Lung (tissue), 11 donors: ENCODE measurements at regions not wholly inside any gene's neighbourhood (a gene's known extent, or its start where the extent isn't known, plus 50 kb on each side); places are given as distances from the start of the nearest gene placed in this dataset.

Source experiments
- ATAC-seq: fragments of 200-7000 bp; cut with Tn5 transposase; one replicate; pipeline ENCODE4 v1.9.1; 2020; ENCODE audit warnings: moderate number of reproducible peaks; ENCODE audit not compliant: insufficient read depth, low FRiP score
- DNase-seq, 3 donors: peaks; one replicate each; pipeline ENCODE4 v3.0.0-alpha.2; 2013 to 2017
- H3K27ac ChIP-seq, 2 donors: one replicate each; pipeline ENCODE4 v1.5.1; 2013; ENCODE audit warnings: mild to moderate bottlenecking in 2 of 2, moderate library complexity in 2 of 2, control low read depth in 1 of 2, inconsistent platforms in 1 of 2, low read depth in 1 of 2, low read length in 1 of 2
- H3K27me3 ChIP-seq, 3 donors: one replicate each; pipeline ENCODE4 v1.5.1; 2013; ENCODE audit warnings: low read length in 2 of 3; ENCODE audit not compliant: control insufficient read depth in 3 of 3, insufficient read depth in 3 of 3
- H3K36me3 ChIP-seq, 4 donors: one replicate each; pipeline ENCODE4 v1.5.1; 2013; ENCODE audit warnings: low read length in 4 of 4, mild to moderate bottlenecking in 1 of 4, moderate library complexity in 1 of 4; ENCODE audit not compliant: control insufficient read depth in 4 of 4, insufficient read depth in 4 of 4
- H3K4me1 ChIP-seq, 5 donors: one replicate each; pipeline ENCODE4 v1.5.1; 2013; ENCODE audit warnings: low read length in 5 of 5, mild to moderate bottlenecking in 2 of 5, moderate library complexity in 1 of 5; ENCODE audit not compliant: control insufficient read depth in 5 of 5, insufficient read depth in 5 of 5
- H3K4me3 ChIP-seq: one replicate; pipeline ENCODE4 v1.5.1; 2013; ENCODE audit warnings: mild to moderate bottlenecking, control low read depth, moderate library complexity
- H3K9ac ChIP-seq, 2 donors: one replicate each; pipeline ENCODE4 v1.5.1; 2013; ENCODE audit warnings: low read length in 2 of 2, control low read depth in 1 of 2; ENCODE audit not compliant: insufficient read depth in 1 of 2
- H3K9me3 ChIP-seq, 4 donors: one replicate each; pipeline ENCODE4 v1.5.1; 2013; ENCODE audit warnings: low read length in 3 of 4, mild to moderate bottlenecking in 1 of 4, moderate library complexity in 1 of 4; ENCODE audit not compliant: control insufficient read depth in 4 of 4, insufficient read depth in 3 of 4
- WGBS, 2 donors: extraction: QIAGEN DNeasy Blood & Tissue Kit; methylation state at CpG; one replicate each; pipeline ENCODE4 v1.1.7; 2013; 5-methylcytosine and 5-hydroxymethylcytosine counted together
- TF ChIP-seq, protein P1 (sequence below): IDR thresholded peaks from 2 replicates; pipeline ENCODE4 v1.5.1; 2012; ENCODE audit warnings: mild to moderate bottlenecking; ENCODE audit errors: control extremely low read depth, extremely low read depth
- donor health status: control.
- donor health status: control.
- donor health status: Bipolar disorder and iron deficiency.
- donor health status: healthy.
- donor health status: DM: yes; HTN: yes; CAD: no.

DNA sequence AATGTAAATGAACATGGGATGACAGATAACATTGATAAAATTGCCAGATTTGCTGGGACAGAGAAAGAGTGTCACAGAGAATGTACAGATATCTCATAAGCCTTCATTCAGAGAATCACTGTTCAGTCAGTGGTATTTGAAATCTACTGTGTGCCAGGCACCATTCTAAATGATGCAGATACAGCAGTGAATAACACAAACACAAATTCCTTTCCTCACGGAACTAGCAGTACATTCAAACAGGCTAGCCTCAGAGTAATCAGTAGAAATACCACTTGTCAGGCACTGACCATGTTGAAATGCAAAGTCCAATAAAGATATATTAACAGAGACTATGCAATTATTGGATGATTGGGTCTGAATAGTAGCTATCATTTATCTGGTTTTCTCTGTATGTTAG lies 211.0 kb downstream of the RDH14 start:
- TF ChIP-seq, protein P1, sequence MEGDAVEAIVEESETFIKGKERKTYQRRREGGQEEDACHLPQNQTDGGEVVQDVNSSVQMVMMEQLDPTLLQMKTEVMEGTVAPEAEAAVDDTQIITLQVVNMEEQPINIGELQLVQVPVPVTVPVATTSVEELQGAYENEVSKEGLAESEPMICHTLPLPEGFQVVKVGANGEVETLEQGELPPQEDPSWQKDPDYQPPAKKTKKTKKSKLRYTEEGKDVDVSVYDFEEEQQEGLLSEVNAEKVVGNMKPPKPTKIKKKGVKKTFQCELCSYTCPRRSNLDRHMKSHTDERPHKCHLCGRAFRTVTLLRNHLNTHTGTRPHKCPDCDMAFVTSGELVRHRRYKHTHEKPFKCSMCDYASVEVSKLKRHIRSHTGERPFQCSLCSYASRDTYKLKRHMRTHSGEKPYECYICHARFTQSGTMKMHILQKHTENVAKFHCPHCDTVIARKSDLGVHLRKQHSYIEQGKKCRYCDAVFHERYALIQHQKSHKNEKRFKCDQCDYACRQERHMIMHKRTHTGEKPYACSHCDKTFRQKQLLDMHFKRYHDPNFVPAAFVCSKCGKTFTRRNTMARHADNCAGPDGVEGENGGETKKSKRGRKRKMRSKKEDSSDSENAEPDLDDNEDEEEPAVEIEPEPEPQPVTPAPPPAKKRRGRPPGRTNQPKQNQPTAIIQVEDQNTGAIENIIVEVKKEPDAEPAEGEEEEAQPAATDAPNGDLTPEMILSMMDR = no peak
- H3K9ac ChIP-seq = no peak overlapping the region
- ATAC-seq (no peak), DNase-seq (no peak)
- H3K27ac ChIP-seq = no peak overlapping the region
- H3K9me3 ChIP-seq = no peaks in the 10 kb centered on the region
- H3K4me1 ChIP-seq = peaks cover 0 to 6% (median 0%) of the 10 kb centered on the region in 5 donors
- WGBS, 2 donors = 71 to 75% methylated on average over 1 of the region's 1 CpG
- H3K36me3 ChIP-seq = no peaks in the 10 kb centered on the region
- no peaks in the 10 kb centered on the region for H3K27me3 ChIP-seq
- H3K4me3 ChIP-seq = no peak overlapping the region

DNA sequence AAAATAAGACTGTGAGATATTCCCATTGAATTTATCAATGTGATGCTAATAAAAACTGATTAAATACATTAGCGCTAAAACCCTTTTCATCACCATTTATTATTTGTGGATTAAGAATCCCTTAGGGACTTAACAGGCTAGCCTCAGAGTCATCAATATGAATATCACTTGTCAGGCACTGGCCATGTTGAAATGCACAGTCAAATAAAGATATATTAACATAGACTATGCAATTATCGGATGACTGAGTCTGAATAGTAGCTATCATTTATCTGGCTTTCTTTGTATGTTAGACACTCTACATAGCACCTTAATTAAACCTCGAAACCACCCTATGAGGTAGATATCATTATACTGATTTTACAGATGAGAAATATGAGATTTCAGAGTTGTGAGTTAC lies 213.6 kb downstream of the RDH14 start:
- Histone ChIP-seq H3K9me3 (no peaks in the 10 kb centered on the region), H3K27ac (no peak overlapping the region), H3K4me3 (no peak overlapping the region), H3K36me3 (no peaks in the 10 kb centered on the region), H3K9ac (no peak overlapping the region), H3K4me1 (peaks cover 0 to 6% (median 0%) of the 10 kb centered on the region in 5 donors), H3K27me3 (no peaks in the 10 kb centered on the region)
- DNase-seq (no peak), ATAC-seq (no peak)
- TF ChIP-seq, protein P1 = no peak
- 92 to 93% methylated on average over 3 of the region's 3 CpGs for WGBS, 2 donors

DNA sequence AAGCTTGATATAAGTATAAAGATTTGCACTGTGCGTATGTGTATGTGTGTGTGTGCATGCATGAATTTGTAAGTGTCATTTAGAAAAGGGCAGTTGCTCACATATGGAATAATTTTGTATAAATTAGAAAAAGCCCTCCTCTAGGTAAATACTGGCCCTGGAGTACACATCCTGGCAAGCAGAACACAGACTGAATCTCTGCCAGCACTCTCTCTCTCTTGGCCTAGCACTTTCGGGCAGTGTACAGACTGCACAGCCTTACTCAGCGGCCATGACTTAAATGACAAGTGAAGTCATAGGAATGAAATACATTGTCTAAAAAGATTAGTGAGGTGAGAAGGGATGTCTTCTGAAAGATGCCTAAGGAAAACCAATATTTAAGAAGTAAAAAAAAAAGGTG lies 214.1 kb downstream of the RDH14 start:
- peaks cover 0 to 6% (median 0%) of the 10 kb centered on the region in 5 donors for H3K4me1 ChIP-seq
- DNase-seq (peak in 2 of 3 donors; percentile 18 to 54), ATAC-seq (peak; percentile 54)
- no peaks in the 10 kb centered on the region for H3K36me3 ChIP-seq
- WGBS, 2 donors = 56 to 75% methylated on average over 3 of the region's 3 CpGs
- no peak overlapping the region for H3K9ac ChIP-seq
- TF ChIP-seq, protein P1 = no peak
- H3K27ac ChIP-seq = no peak overlapping the region
- no peaks in the 10 kb centered on the region for H3K27me3 ChIP-seq
- no peak overlapping the region for H3K4me3 ChIP-seq
- H3K9me3 ChIP-seq = peaks cover 0 to 3% (median 0%) of the 10 kb centered on the region in 4 donors

DNA sequence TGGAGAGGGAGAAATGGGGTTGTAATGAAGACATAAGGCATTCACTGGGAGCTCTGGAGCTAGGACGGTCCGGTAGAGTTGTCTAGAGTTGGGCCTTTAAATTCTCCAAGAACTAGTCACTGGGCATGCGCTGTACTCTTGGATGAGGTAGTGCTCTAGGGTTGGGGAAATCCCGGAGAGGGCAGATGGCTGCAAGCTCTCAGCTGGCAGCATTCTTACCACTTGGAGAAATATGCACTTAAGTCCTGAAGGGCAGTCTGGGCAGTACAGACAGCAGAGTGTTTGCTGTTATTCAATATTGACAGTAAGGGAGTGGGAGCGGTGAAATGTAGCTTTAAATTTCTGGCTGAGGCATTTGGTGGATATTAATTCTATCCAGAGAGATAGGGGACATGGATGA lies 214.6 kb downstream of the RDH14 start:
- Histone ChIP-seq H3K27ac (no peak overlapping the region), H3K9me3 (peaks cover 0 to 3% (median 0%) of the 10 kb centered on the region in 4 donors), H3K27me3 (no peaks in the 10 kb centered on the region), H3K36me3 (no peaks in the 10 kb centered on the region), H3K9ac (peak overlapping the region in 1 of 2 donors; percentile 26), H3K4me3 (no peak overlapping the region), H3K4me1 (peaks cover 0 to 6% (median 0%) of the 10 kb centered on the region in 5 donors)
- peak; percentile 39 to 69 (median 42) for DNase-seq
- ATAC-seq = peak; percentile 93
- TF ChIP-seq, protein P1 = no peak
- WGBS, 2 donors = 70 to 77% methylated on average over 5 of the region's 5 CpGs
